Panc1 (cell line): ENCODE measurements at regions not wholly inside any gene's neighbourhood (a gene's known extent, or its start where the extent isn't known, plus 50 kb on each side); places are given as distances from the start of the nearest gene placed in this dataset.

Experiments
- ATAC-seq: fragments of 200-7000 bp; cut with Tn5 transposase; 2 replicates; pipeline ENCODE4 v1.9.1; 2020; ENCODE audit warnings: mild to moderate bottlenecking, moderate library complexity
- BruUV-seq: library from RNA; stranded (reverse); fragments of 400-500 nt; replicated peaks from 2 replicates; lab custom pipeline; 2021; lab: Mats Ljungman, UMichigan
- CTCF ChIA-PET: fragments of 300-600 bp; sonication (Branson Sonifier 250); formaldehyde crosslinking; loops from one replicate; lab custom pipeline; 2022; ENCODE audit warnings: antibody characterized with exemption; lab: Charles Lee
- POLR2A ChIA-PET: fragments of 300-600 bp; sonication (Branson Sonifier 250); formaldehyde crosslinking; loops from one replicate; lab custom pipeline; 2022; ENCODE audit warnings: antibody characterized with exemption; lab: Charles Lee
- DNase-seq: peaks from one replicate; pipeline ENCODE4 v3.0.0-alpha.2; 2010; ENCODE audit warnings: low read depth, low spot score
- H3K27ac ChIP-seq: 2 replicates; pipeline ENCODE4 v1.5.1; 2011; ENCODE audit warnings: mild to moderate bottlenecking, low read length, inconsistent platforms
- H3K27me3 ChIP-seq: fragments of 200-500 bp; sonication (Bioruptor generic); 2 replicates; pipeline ENCODE4 v1.6.0; 2014; ENCODE audit warnings: low read length, inconsistent platforms; ENCODE audit not compliant: control insufficient read depth, insufficient read depth
- H3K36me3 ChIP-seq: fragments of 200-500 bp; sonication (Bioruptor generic); 2 replicates; pipeline ENCODE4 v1.5.1; 2014; ENCODE audit warnings: inconsistent platforms, mild to moderate bottlenecking, low read length, moderate library complexity; ENCODE audit not compliant: control insufficient read depth, insufficient read depth
- H3K4me1 ChIP-seq: 2 replicates; pipeline ENCODE4 v1.5.1; 2011; ENCODE audit warnings: inconsistent platforms, mild to moderate bottlenecking, low read length, moderate library complexity; ENCODE audit not compliant: control insufficient read depth, insufficient read depth
- H3K4me3 ChIP-seq, 2 experiments: 2 replicates each; pipeline ENCODE4 v1.5.1; 2011 to 2012; ENCODE audit warnings: low read depth in 2 of 2, low read length in 2 of 2, mild to moderate bottlenecking in 2 of 2, inconsistent platforms in 1 of 2, moderate library complexity in 1 of 2
- H3K9me3 ChIP-seq: fragments of 200-500 bp; sonication (Bioruptor generic); 2 replicates; pipeline ENCODE4 v1.5.1; 2014; ENCODE audit warnings: low read depth, mild to moderate bottlenecking, inconsistent platforms, low read length, moderate library complexity; ENCODE audit not compliant: control insufficient read depth, insufficient read depth
- CTCF ChIP-seq: fragments of 450-650 bp; IDR thresholded peaks from 2 replicates; pipeline ENCODE4 v1.5.1; 2017; ENCODE audit warnings: mild to moderate bottlenecking
- POLR2AphosphoS5 ChIP-seq: IDR thresholded peaks from 2 replicates; pipeline ENCODE4 v1.6.1; 2012; ENCODE audit warnings: mild to moderate bottlenecking, low read depth, low read length, moderate library complexity
- REST ChIP-seq, 2 experiments: IDR thresholded peaks; 2 replicates each; pipeline ENCODE4 v1.6.1; 2011 to 2012; ENCODE audit warnings: low read depth in 2 of 2, control low read depth in 1 of 2, low read length in 1 of 2, mild to moderate bottlenecking in 1 of 2, moderate library complexity in 1 of 2; ENCODE audit not compliant: insufficient read depth in 1 of 2
- SIN3A ChIP-seq: IDR thresholded peaks from 2 replicates; pipeline ENCODE4 v1.6.1; 2012; ENCODE audit warnings: low read depth, mild to moderate bottlenecking, low read length, moderate library complexity, borderline replicate concordance; ENCODE audit not compliant: insufficient read depth
- TCF7L2 ChIP-seq: IDR thresholded peaks from 2 replicates; pipeline ENCODE4 v1.6.1; 2011; ENCODE audit warnings: mild to moderate bottlenecking, low read depth, low read length, inconsistent platforms
- in situ Hi-C: cut with HindIII; loops from 2 replicates; pipeline ENCODE4 v1.10.0; 2016; ENCODE audit warnings: low sequenced_read_pairs, low pct_unique_long_range_greater_than_20kb
- intact Hi-C: fragments of 100-400 bp; cut with micrococcal nuclease; formaldehyde crosslinking; loops from one replicate; pipeline ENCODE4 v1.10.0; 2022; ENCODE audit not compliant: unreplicated experiment

DNA sequence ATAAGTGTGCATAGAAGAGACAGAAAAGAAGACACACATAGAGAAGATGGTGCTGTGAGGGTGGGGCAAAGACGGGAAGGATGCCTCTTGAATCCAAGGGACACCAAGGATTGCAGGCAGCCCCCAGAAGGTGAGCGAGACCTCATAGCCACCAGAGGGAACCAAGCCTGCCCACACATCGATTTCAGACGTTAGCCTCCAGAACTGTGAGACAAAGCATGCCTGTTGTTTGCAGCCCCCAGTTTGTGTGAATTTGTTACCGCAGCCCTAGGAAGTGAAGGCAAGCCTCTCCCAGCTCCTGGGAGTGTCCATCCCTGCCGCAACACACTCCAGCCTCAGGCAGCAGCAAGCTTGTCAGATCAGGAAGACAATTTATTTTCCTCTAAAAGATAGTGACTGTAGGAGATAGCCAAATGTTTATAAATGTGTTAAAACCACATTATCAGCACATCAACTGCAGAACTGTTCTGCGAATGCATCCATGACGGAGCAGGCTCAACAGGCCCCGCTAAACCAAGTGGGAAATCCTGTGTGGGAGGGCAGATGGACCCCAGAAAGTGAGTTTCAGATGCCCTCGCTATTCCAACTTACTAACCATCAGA lies 543.3 kb downstream of the MATN1 start:
- Histone ChIP-seq H3K36me3 (no peaks in the 10 kb centered on the region), H3K27me3 (peaks cover 16% of the 10 kb centered on the region), H3K9me3 (no peaks in the 10 kb centered on the region), H3K4me1 (no peaks in the 10 kb centered on the region), H3K4me3 (no peak overlapping the region), H3K27ac (no peak overlapping the region)
- ChIA-PET CTCF (no interaction called here), POLR2A (no interaction called here)
- BruUV-seq = no TSS peak
- intact Hi-C loops (no loop called here), in situ Hi-C loops (no loop called here)
- TF ChIP-seq REST (IDR thresholded peaks at IDR 0.05; ENCODE audit: insufficient read depth in 1 of 2, low read depth in 2 of 2, low read length in 1 of 2) (no peak), POLR2AphosphoS5 (no peak), CTCF (no peak), TCF7L2 (no peak), SIN3A (no peak)
- ATAC-seq (no peak), DNase-seq (no peak)

GRCh38 chr1:30176477-30176876 lies 546.9 kb downstream of the MATN1 start:
- intact Hi-C loops (no loop called here), in situ Hi-C loops (no loop called here)
- no peak for ATAC-seq
- no TSS peak for BruUV-seq
- Histone ChIP-seq H3K36me3 (no peaks in the 10 kb centered on the region), H3K9me3 (no peaks in the 10 kb centered on the region), H3K4me1 (no peaks in the 10 kb centered on the region), H3K27me3 (peaks cover 13% of the 10 kb centered on the region), H3K4me3 (no peak overlapping the region), H3K27ac (no peak overlapping the region)
- no peak for TF ChIP-seq CTCF
- TF ChIP-seq TCF7L2 = no peak
- TF ChIP-seq SIN3A = no peak
- TF ChIP-seq REST (IDR thresholded peaks at IDR 0.05; ENCODE audit: insufficient read depth in 1 of 2, low read depth in 2 of 2, low read length in 1 of 2) = no peak
- no peak for TF ChIP-seq POLR2AphosphoS5
- DNase-seq = no peak
- POLR2A ChIA-PET = no interaction called here
- CTCF ChIA-PET = no interaction called here
